HG02870 (cell line): ENCODE measurements at regions not wholly inside any gene's neighbourhood (a gene's known extent, or its start where the extent isn't known, plus 50 kb on each side); places are given as distances from the start of the nearest gene placed in this dataset.

Source experiments
- ATAC-seq: cut with Tn5 transposase; IDR thresholded peaks from one replicate; pipeline ENCODE4 v1.9.1; 2021; ENCODE audit warnings: mild to moderate bottlenecking, moderate library complexity; ENCODE audit not compliant: unreplicated experiment

- no peak for ATAC-seq
These were observed 65.7 kb downstream of the TMEM18 start for GRCh38 chr2:611519-611918.

GRCh38 chr2:610491-610890, 66.7 kb downstream of the TMEM18 start:
- no peak for ATAC-seq

DNA sequence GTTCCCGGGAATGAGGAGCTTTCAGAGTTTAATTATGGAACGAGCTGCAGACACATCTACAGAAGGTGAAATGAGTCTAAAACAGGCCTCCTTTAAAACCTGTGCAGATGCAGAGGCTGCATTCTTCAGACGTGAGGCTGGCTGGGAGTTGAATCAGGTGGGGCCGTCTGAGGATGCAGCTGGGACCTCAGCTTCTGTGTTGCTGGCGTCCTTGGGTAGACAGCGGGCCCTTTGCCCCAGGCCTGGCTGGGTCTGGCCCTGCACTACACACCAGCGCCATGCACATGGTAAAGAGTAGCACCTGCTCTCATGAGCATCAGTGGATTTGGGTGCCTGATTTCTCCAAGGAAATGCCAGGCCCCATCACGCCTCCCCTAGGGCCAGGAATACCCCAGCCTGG, 67.3 kb downstream of the TMEM18 start:
- no peak for ATAC-seq

DNA sequence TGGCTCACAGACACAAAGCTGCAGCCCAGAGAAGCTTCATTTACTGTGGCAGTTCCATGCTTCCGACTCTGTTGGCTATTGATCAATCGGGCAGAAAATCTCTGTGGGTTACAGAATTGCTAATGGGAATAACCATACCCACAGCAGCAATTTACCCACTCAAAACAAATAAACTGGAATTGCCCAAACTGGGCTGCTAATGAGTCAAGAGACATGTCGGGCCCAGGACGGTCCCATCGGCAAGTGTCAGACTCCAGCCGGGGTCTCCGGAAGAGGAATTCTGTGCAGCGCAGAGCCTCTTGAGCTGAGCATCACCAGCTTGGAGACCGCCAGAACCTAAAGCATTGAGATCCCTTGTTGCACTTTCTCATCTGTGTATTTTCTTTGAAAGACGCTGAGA, 67.8 kb downstream of the TMEM18 start:
- no peak for ATAC-seq

- ATAC-seq, result no peak
These were observed 68.5 kb downstream of the TMEM18 start for GRCh38 chr2:608711-609110.

GRCh38 chr2:608297-608696, 68.9 kb downstream of the TMEM18 start:
- no peak for ATAC-seq

DNA sequence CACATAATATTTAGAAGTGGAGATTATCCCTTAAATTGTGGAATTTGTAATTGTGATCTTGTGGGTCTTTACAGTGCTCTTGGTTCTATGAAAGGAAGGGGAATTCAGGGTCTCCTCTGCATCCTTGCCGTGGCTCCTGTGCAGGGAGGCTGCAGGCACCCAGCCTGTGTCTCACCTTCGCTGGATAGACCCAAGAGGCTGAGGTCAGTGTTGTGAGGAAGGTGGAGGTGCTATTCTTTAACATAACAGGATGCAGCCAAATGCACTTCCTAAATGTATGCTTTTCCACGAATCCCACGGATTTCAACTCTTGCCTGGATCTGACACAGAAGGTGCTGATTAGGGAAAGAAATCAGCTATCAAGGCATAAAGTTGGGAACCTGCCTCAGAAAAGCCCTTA, 69.5 kb downstream of the TMEM18 start:
- no peak for ATAC-seq

DNA sequence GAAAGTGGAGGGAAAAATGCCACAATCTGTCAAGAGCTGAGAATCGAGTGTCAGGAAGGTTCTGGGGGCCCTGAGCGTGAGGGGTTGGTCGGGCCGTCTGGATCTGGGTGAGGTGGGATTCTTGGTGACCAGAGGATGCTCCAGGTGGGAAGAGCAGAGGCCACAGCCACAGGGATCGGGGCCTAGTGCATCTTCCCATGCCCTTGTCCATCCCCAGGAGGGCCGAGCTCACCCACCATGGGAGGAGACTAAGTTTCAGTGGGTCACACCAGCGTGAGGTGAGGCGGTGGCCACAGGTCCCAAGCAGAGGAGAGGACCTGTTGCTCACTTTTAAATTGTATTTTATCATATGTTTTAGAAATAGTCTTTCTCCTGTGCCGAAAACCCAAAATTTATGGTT, 70.0 kb downstream of the TMEM18 start:
- no peak for ATAC-seq

- ATAC-seq, result no peak
These were observed 71.3 kb downstream of the TMEM18 start for GRCh38 chr2:605674-606608.

- no peak for ATAC-seq
These were observed 72.2 kb downstream of the TMEM18 start for GRCh38 chr2:604854-605524.

DNA sequence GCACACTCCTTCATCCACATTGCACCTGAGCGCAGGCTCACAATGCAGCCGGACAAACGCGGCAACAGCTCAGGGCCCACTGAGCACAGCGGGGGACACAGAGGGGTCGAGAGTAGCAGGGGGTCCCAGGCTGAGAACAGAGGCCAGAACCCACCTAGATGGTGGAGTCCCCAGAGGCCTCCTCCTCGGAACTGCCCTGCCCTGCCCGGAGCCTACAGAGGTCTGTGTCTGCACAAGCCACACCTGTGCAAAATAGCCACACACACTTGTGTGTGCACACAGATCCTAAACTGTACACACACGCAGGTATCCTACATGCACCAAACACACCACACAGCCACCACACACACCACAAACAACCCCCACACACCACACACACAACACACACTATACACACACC, 72.8 kb downstream of the TMEM18 start:
- no peak for ATAC-seq

DNA sequence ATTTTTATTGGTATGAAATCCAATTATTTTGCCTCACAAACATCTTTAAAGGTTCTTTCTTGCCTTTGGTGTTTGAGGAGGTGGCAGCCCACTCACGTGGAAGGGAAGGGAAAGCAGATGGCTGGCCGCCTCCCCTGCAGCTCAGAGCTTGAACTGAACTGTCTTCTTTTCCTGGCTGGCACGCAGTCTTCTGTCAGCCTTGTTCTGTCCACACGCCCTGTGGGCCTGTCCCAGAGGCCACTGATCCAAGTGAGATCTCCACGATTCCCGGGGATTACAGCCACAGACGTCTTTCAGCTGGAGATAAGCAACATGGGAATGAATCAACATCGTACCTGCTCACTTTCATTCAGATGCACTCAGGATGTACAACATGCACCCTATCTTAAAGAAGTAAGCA, 73.3 kb downstream of the TMEM18 start:
- ATAC-seq, result no peak

DNA sequence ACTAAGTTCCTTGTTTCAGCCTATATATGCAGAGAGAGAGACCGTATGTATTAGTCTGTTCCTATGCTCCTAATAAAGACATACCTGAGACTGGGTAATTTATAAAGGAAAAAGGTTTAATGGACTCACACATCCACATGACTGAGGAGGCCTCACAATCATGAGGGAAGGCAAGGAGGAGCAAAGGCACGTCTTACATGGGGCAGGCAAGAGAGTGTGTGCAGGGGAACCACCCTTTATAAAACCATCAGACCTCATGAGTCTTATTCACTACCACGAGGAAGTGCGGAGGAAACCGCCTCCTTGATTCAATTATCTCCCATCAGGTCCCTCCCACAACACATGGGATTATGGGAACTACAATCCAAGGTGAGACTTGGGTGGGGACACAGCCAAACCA, 73.8 kb downstream of the TMEM18 start:
- ATAC-seq, result no peak

DNA sequence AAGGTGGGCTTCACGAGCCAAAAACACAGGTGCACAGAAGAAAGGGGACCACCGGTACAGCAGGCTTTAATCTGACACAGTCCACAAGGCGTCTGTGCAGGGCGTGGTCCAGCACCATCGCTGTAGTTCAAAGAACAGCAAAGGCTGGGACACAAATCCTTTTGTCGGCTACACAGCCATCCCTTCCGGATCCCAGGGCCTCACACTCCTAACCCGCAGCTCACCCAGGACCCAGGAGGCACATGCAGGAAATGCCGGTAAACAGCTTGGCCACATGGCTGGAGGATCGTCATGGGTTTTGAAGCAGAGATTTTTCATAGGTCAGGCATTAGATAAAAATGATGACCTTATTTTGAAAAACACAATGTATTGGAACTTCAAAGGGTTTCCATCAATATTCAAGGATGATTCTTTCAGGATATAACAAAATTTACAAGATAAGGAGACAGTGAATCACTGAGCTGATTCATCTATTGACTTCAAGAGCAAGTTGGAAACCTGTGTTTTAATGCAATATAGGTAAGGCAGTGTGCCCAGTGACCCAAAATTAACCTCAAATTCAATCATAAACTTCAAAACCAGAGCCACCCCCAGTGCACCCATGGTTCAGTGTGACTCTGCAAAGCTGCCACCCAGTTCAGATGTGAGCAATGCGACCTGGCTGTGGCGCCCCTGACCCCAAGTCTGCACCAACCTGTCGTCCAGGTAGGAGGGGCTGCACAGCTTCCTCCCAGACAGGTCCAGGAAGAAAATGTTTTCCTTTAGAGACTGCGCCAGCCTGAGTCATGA, 74.4 kb downstream of the TMEM18 start:
- ATAC-seq, result no peak

DNA sequence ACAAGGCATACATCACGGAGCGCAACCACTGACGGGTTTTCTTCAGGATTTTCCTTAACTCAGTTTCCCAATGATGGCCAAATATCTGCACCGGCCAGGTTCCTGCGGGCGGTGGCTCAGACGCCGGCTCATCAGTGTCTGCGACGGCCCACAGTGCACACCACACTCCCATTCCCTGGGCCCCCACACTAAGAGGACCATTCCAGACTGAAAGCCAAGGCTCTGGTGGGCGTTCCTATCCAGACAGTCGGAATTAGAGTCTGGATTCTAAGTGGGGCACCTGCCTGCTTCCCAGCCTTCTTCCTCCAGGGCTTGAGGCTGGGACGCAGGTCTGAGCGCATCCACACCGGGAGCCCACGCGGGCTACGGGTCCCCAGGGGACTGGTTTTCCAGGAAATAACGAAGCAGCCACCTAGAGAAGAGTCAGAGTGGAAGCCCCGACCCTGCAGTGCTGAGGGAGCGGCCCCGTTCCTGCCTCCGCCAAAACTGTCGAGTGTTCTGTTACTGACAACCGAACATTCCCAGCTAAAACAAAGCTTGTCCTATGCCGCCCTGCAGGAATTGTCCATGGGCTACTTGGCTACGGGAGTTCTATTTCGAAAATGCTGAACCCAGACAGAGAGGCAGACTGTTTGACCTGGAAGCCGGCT, 75.3 kb downstream of the TMEM18 start:
- ATAC-seq, result no peak

GRCh38 chr2:601387-601698, 75.9 kb downstream of the TMEM18 start:
- ATAC-seq, result no peak

GRCh38 chr2:600542-601386, 76.4 kb downstream of the TMEM18 start:
- no peak for ATAC-seq

GRCh38 chr2:599601-600000, 77.6 kb downstream of the TMEM18 start:
- no peak for ATAC-seq

DNA sequence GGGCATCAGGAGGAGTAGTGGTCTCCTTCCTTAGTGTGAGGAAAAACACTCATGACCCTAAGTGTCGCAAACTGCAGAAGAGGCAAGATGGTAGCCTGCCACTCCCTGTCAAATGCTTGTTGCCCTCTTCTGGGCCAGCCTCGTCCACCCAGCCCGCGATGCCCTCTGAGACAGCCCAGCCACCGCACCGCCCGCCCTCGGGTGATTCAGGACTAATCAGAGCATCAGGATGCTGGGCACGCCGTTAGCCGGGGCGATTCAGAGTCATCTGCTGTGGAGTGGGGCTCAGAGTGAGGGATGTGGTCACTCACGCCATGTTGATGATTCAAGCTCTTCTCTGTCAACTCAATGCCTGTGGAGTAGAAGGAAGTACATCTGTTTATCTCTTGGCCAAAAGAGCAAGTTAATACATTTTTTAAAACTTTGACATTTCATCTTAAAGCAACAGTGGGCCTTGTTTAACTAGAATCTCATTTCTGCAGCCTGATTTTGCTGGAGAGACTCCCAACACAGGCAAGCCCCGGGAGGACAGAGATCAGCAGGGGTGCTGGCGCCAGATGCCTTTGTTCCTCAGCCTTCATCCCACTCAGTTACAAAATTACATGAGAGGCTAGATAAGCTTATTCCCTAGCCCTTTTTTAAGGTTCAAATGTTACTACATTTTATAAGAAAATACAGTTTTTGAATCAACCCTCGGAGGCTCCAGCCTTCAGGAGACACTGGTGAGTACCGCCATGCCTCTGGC, 79.0 kb downstream of the TMEM18 start:
- ATAC-seq, result no peak
